GM13977 (cell line): ENCODE measurements at regions not wholly inside any gene's neighbourhood (a gene's known extent, or its start where the extent isn't known, plus 50 kb on each side); places are given as distances from the start of the nearest gene placed in this dataset.

ENCODE experiments used
- DNase-seq: peaks from one replicate; pipeline ENCODE4 v3.0.0; 2012; ENCODE audit warnings: low spot score
- in situ Hi-C: fragments of 300-500 bp; cut with MboI; formaldehyde crosslinking; loops from one replicate; pipeline ENCODE4 v1.12.0; 2022; ENCODE audit warnings: low sequenced_read_pairs, low pct_unique_long_range_greater_than_20kb, mixed read lengths, inconsistent platforms; ENCODE audit not compliant: unreplicated experiment
- TF ChIP-seq, protein P1 (sequence below): IDR thresholded peaks from 2 replicates; pipeline ENCODE4 v1.5.1; 2012; ENCODE audit warnings: mild to moderate bottlenecking, control low read depth; ENCODE audit not compliant: insufficient read depth; ENCODE audit errors: extremely low read depth, missing control alignments

DNA sequence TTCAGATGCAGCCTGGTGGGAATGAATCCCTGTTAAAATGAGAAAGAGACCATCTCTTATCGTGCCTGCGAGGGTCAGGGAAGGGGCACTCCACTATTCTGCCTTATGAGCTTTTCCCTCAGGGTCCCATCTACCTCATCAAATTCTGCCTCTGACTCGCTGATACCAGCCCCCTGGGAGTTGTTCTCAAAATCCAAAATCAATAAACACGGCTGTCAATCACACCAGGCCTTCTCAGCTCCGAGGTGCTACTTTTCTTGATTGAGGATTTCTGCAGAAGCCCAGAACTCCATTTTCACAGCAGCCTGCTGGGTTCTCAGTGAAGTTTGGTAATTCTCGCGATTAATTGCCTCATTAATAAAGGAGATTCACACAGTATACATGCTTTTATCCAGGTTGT, 312.6 kb downstream of the STIM2 start:
- DNase-seq, result no peak
- TF ChIP-seq, protein P1, sequence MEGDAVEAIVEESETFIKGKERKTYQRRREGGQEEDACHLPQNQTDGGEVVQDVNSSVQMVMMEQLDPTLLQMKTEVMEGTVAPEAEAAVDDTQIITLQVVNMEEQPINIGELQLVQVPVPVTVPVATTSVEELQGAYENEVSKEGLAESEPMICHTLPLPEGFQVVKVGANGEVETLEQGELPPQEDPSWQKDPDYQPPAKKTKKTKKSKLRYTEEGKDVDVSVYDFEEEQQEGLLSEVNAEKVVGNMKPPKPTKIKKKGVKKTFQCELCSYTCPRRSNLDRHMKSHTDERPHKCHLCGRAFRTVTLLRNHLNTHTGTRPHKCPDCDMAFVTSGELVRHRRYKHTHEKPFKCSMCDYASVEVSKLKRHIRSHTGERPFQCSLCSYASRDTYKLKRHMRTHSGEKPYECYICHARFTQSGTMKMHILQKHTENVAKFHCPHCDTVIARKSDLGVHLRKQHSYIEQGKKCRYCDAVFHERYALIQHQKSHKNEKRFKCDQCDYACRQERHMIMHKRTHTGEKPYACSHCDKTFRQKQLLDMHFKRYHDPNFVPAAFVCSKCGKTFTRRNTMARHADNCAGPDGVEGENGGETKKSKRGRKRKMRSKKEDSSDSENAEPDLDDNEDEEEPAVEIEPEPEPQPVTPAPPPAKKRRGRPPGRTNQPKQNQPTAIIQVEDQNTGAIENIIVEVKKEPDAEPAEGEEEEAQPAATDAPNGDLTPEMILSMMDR, result no peak
- in situ Hi-C loops, result no loop called here

DNA sequence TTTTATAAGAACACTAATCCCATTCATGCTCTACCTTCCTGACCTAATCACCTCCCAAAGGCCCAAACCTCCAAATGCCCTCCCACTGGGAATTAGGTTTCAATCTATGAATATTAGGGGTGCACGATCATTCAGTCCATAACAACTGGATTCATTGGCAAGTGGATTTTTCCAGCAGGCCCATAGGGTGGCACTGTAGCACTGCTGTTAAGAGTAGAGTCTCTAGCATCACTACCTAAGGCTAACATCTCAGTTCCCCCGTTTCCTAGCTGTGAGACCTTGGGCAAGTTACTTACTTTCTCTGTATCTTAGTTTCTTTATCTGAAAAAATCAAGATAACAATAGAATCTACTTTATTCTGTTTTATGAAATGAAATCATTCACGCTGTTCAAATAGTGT, 315.8 kb downstream of the STIM2 start:
- in situ Hi-C loops, result no loop called here
- TF ChIP-seq, protein P1, result peak; percentile 36
- DNase-seq, result no peak

DNA sequence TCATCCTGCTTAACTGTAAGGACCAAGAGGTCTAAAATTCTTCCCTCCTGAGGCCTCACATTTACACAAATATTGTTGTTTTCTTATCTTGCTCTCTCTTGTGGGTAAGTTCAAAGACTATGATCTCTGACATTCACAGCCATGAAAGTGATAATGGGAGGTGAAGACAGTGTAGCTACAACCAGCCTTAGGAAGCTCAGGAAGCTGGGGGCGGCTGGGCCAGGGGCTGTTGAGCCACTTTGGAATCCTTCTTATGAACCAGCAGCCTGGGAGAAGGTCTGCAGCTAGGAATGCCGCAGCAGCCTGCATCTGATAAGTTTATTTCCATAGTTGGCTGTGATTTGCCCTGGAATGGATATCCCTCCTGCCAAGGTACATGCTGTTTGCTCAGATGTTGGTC, 316.2 kb downstream of the STIM2 start:
- TF ChIP-seq, protein P1, result no peak
- in situ Hi-C loops, result no loop called here

DNA sequence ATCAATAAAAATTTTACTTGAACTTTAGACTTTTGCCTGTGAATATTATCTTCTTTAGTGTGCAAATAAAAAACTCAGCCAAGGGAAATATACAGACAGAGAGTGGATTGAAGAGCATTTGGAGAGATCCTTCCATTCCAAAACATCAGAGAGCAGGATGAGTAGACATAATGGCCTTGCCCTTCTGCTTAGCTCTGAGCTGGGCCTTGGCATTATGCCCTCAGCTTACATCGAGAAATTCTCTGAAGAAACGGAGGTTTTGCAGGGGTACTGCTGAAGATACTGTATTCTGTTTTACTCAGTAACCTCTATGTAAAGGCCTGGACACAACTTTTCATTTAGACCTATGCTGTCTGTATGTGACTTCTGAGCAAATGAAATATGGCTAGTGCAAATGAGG, 317.4 kb downstream of the STIM2 start:
- TF ChIP-seq, protein P1, result no peak
- in situ Hi-C loops, result no loop called here
- no peak for DNase-seq

More for the DNA sequence above, 316.2 kb downstream of the STIM2 start:
- no peak for DNase-seq

DNA sequence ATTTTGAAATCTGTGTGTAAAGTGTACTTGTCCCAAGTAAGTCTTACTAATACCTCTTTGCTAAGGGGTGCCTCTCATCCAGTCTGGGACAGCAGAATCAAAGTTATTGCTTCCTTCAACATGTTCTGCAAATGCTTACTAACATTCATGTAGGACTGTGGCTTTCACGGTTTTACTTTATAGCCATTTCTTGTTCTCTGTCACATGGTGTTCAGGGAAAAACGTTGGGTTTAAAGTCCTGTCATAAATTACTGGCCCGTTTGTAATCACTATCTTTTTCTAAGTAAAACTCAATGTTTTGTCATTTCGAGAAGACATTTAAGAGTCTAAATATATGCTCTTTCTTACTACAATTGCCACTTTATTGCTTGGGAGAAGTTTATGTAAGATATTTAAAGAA, 321.1 kb downstream of the STIM2 start:
- in situ Hi-C loops, result no loop called here
- no peak for DNase-seq
- TF ChIP-seq, protein P1, result no peak

DNA sequence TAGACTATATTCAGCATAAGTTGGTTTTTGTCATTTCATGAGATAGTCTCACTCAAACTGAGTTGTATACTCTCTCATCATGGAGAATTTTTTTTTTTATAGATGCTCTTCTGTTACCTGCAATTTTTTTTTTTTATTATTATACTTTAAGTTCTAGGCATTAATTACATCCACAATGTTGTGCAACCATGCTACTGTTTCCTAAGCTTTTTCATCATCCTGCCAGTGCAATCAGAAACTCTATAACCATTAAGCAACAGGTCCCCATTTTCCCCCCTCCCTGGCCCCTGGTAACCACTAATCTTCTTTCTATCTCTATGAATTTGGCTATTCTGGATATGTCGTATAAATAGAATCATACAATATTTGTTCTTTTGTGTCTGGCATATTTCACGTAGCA, 321.6 kb downstream of the STIM2 start:
- TF ChIP-seq, protein P1, result no peak
- in situ Hi-C loops, result no loop called here
- no peak for DNase-seq

DNA sequence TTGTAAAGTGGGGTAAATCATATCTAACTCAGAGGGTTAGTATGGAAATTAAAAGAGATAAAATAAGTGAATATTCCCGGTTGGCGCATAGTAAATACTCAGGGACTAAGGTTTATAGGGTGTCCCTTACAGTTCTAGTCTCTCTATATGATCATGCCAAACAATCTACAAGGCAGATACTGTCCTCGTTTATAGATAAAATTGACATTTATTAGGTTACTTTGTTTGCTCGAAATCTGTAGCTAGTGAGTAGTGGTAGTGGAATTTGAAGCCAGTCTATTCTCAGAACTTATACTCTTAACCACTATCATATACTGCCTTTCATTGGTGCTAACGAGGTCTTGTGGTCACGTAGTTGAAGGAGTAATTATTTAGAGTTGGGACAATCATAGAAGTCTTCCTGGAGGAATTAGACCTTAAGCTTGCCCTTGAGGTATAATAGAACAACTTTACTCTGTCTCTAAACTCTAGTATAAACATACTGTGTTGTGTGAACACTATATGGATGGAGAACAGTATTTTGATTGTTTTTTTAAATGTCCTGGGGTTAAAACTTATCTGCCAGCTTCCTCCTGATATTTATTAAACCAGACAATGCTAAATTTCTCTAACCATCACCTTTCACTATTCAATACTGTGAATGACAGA, 324.0 kb downstream of the STIM2 start:
- TF ChIP-seq, protein P1, result no peak
- DNase-seq, result no peak
- in situ Hi-C loops, result no loop called here
